Mesothelial cell of epicardium (in vitro differentiated cells): ENCODE measurements at regions not wholly inside any gene's neighbourhood (a gene's known extent, or its start where the extent isn't known, plus 50 kb on each side); places are given as distances from the start of the nearest gene placed in this dataset.
"Not testable (repeated sequence)": the region's sequence is repeated elsewhere in the genome, so short reads cannot be mapped to it uniquely, and the experiment has no call there.

Source experiments
- DNase-seq, 2 experiments: peaks; one replicate each; pipeline ENCODE4 v3.0.0; 2021; ENCODE audit warnings: low spot score in 2 of 2; ENCODE audit not compliant: unreplicated experiment in 2 of 2
- H3K27ac Mint-ChIP-seq: 2 replicates; pipeline ENCODE4 v1.8.0; 2021; ENCODE audit warnings: mixed read lengths
- H3K27me3 Mint-ChIP-seq: 2 replicates; pipeline ENCODE4 v1.8.0; 2021; ENCODE audit warnings: low read depth, mixed read lengths
- H3K36me3 Mint-ChIP-seq: 2 replicates; pipeline ENCODE4 v1.8.0; 2021; ENCODE audit warnings: mixed read lengths
- H3K4me1 Mint-ChIP-seq: 2 replicates; pipeline ENCODE4 v1.8.0; 2021; ENCODE audit warnings: mixed read lengths
- H3K4me3 Mint-ChIP-seq: 2 replicates; pipeline ENCODE4 v1.8.0; 2021; ENCODE audit warnings: mild to moderate bottlenecking, moderate library complexity, mixed read lengths
- H3K9me3 Mint-ChIP-seq: 2 replicates; pipeline ENCODE4 v1.8.0; 2021; ENCODE audit warnings: mixed read lengths
- CTCF ChIP-seq: fragments of 200-600 bp; sonication (generic); IDR thresholded peaks from one replicate; pipeline ENCODE4 v1.5.0; 2021; ENCODE audit warnings: antibody characterized with exemption; ENCODE audit not compliant: unreplicated experiment

GRCh38 chr13:99677116-99677951 is 176.1 kb downstream of the TM9SF2 start:
- TF ChIP-seq CTCF, result no peak
- Mint-ChIP-seq H3K4me1 (peaks cover 3% of the 10 kb centered on the region), H3K9me3 (peaks cover 10% of the 10 kb centered on the region), H3K27me3 (peaks cover 3% of the 10 kb centered on the region), H3K36me3 (no peaks in the 10 kb centered on the region), H3K27ac (no peak overlapping the region), H3K4me3 (no peak overlapping the region)
- no peak for DNase-seq

- H3K9me3 Mint-ChIP-seq, result peaks cover 10% of the 10 kb centered on the region
- H3K4me1 Mint-ChIP-seq, result no peaks in the 10 kb centered on the region
- no peak overlapping the region for H3K4me3 Mint-ChIP-seq
- DNase-seq, result no peak
- TF ChIP-seq CTCF, result no peak
- peaks cover 14% of the 10 kb centered on the region for H3K27me3 Mint-ChIP-seq
- no peak overlapping the region for H3K27ac Mint-ChIP-seq
- no peaks in the 10 kb centered on the region for H3K36me3 Mint-ChIP-seq
Measured at GRCh38 chr13:99671746-99672145, 170.5 kb downstream of the TM9SF2 start.

GRCh38 chr13:99669096-99669495 is 167.8 kb downstream of the TM9SF2 start:
- H3K9me3 Mint-ChIP-seq, H3K4me3 Mint-ChIP-seq, DNase-seq, H3K27ac Mint-ChIP-seq, H3K36me3 Mint-ChIP-seq, H3K4me1 Mint-ChIP-seq: not testable (repeated sequence)
- peaks cover 20% of the 10 kb centered on the region for H3K27me3 Mint-ChIP-seq

GRCh38 chr13:99666146-99666805 is 165.0 kb downstream of the TM9SF2 start:
- DNase-seq, result no peak
- H3K4me1 Mint-ChIP-seq, result no peaks in the 10 kb centered on the region
- H3K27ac Mint-ChIP-seq, result no peak overlapping the region
- no peak overlapping the region for H3K4me3 Mint-ChIP-seq
- no peaks in the 10 kb centered on the region for H3K36me3 Mint-ChIP-seq
- peaks cover 39% of the 10 kb centered on the region for H3K27me3 Mint-ChIP-seq
- no peak for TF ChIP-seq CTCF
- H3K9me3 Mint-ChIP-seq, result no peaks in the 10 kb centered on the region

- no peak for TF ChIP-seq CTCF
- no peak overlapping the region for H3K4me3 Mint-ChIP-seq
- no peak overlapping the region for H3K27ac Mint-ChIP-seq
- H3K27me3 Mint-ChIP-seq, result peaks cover 39% of the 10 kb centered on the region
- H3K9me3 Mint-ChIP-seq, result no peaks in the 10 kb centered on the region
- DNase-seq, result no peak
- H3K4me1 Mint-ChIP-seq, result no peaks in the 10 kb centered on the region
- no peaks in the 10 kb centered on the region for H3K36me3 Mint-ChIP-seq
Measured at GRCh38 chr13:99665711-99666110, 164.4 kb downstream of the TM9SF2 start.

- peaks cover 50% of the 10 kb centered on the region for H3K27me3 Mint-ChIP-seq
- no peaks in the 10 kb centered on the region for H3K9me3 Mint-ChIP-seq
- H3K27ac Mint-ChIP-seq, result no peak overlapping the region
- TF ChIP-seq CTCF, result no peak
- no peak overlapping the region for H3K4me3 Mint-ChIP-seq
- no peak for DNase-seq
- H3K36me3 Mint-ChIP-seq, result no peaks in the 10 kb centered on the region
- H3K4me1 Mint-ChIP-seq, result peaks cover 4% of the 10 kb centered on the region
Measured at GRCh38 chr13:99663908-99664307, 162.6 kb downstream of the TM9SF2 start.
